H7 (cell line): ENCODE measurements at regions not wholly inside any gene's neighbourhood (a gene's known extent, or its start where the extent isn't known, plus 50 kb on each side); places are given as distances from the start of the nearest gene placed in this dataset.

Experiments
- DNase-seq: peaks from one replicate; pipeline ENCODE4 v3.0.0; 2012
- H3K27me3 ChIP-seq: 2 replicates; pipeline ENCODE4 v1.6.0; 2011; ENCODE audit warnings: mild to moderate bottlenecking, low read length; ENCODE audit not compliant: control insufficient read depth, insufficient read depth
- H3K36me3 ChIP-seq: replicated peaks from 2 replicates; pipeline ENCODE4 v1.5.1; 2011; ENCODE audit warnings: low read length; ENCODE audit not compliant: control insufficient read depth, insufficient read depth
- H3K4me3 ChIP-seq: 2 replicates; pipeline ENCODE4 v1.5.1; 2011; ENCODE audit warnings: low read depth, mild to moderate bottlenecking, control low read depth, low read length, moderate library complexity; ENCODE audit not compliant: insufficient read depth

DNA sequence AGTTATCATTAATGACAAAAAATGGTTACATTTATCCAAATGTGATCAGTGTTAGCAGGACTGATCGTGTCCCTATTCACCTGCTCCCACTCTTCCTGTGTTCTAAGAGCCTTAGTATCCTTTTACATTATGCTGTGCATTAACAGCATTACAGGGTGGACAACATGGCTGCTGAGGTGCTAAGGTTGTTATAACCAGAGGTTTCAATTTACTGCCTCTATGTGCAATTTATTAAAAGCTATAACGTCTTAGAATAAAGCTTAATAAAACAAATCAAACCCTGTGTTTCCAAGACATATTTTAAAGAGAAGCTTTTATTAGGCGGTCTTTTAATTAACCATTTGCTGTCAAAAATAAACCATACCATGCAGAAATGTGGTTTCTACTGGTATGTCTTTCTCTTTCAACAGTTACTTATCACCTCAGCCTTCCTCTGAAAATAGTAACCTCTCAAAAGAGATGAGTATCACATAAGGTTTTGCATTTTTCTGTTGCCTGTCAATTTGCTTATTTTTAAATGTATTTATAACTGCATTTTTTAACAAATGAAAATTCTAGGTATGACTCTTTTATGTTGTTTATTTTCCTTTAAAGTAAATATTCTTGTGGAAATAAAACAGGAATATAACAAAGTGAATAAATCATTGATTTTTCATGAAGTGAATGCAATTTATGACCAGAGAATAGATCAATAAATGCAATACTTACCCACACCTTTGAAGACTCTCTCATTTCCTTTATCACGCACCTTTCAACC, 849.8 kb upstream of the SORCS1 start:
- no peak overlapping the region for H3K4me3 ChIP-seq
- no peaks in the 10 kb centered on the region for H3K27me3 ChIP-seq
- no peaks in the 10 kb centered on the region for H3K36me3 ChIP-seq
- no peak for DNase-seq

- Histone ChIP-seq H3K36me3 (no peaks in the 10 kb centered on the region), H3K4me3 (no peak overlapping the region), H3K27me3 (no peaks in the 10 kb centered on the region)
- DNase-seq, result no peak
Observed at GRCh38 chr10:108005627-108006026, 841.1 kb upstream of the SORCS1 start.

DNA sequence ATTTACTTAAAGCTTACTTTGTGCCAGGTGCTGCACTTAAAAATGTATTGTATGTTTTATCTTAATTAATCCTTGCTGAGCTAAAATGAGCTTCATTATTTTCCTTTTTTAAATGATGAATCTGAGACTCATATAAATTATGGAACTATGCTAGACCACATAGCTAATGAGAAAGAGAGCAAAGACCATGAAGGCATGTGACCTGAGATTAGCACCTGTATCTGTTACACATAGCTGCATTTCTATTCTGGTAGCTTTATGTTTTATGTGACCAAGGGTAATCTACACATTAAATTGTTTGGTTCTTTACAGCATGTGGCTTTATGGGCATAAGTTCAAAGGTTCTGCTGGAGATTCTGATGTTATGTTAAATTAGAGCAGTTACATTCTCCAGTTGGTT, 839.1 kb upstream of the SORCS1 start:
- Histone ChIP-seq H3K27me3 (no peaks in the 10 kb centered on the region), H3K36me3 (no peaks in the 10 kb centered on the region)
- DNase-seq, result no peak

DNA sequence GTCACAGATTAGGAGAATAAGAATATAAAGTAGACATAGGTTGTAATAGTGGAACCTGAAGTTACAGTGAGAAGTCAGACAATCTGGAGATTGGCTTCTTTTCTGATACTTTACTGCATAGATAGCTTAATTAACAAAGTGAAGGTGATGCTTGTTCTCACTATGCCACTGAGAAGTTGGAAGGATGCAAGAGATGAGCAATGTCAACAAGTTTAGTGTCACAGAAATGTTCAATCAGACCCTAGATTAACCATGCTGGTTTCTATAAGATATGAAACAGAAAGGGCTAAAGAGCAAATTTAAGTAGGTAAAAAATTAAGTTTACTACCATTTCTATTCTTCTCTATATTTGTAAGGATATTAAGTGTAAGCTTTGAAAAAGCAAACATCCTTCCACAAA, 838.6 kb upstream of the SORCS1 start:
- no peaks in the 10 kb centered on the region for H3K36me3 ChIP-seq
- H3K4me3 ChIP-seq, result no peak overlapping the region
- no peaks in the 10 kb centered on the region for H3K27me3 ChIP-seq
- no peak for DNase-seq

More for the DNA sequence above, 839.1 kb upstream of the SORCS1 start:
- H3K4me3 ChIP-seq, result no peak overlapping the region

DNA sequence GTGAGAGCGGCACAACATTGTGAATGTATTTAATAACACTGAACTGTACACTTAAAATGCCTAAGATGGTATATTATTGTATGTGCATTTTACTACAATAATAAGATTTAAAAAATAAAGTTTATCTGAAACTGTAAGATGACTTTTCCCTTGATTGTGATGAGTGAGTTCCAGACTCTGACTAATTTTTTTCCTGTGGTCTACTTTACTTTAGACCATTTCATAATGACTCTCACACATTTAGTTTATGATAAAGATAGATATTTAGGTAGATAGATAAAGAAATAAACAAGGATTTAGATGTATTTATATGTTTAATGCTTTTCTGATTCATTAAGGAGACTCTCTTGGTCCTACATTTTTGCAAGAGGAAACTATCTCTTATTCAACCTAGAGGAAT, 835.9 kb upstream of the SORCS1 start:
- H3K36me3 ChIP-seq, result no peaks in the 10 kb centered on the region
- no peak overlapping the region for H3K4me3 ChIP-seq
- no peak for DNase-seq
- no peaks in the 10 kb centered on the region for H3K27me3 ChIP-seq

DNA sequence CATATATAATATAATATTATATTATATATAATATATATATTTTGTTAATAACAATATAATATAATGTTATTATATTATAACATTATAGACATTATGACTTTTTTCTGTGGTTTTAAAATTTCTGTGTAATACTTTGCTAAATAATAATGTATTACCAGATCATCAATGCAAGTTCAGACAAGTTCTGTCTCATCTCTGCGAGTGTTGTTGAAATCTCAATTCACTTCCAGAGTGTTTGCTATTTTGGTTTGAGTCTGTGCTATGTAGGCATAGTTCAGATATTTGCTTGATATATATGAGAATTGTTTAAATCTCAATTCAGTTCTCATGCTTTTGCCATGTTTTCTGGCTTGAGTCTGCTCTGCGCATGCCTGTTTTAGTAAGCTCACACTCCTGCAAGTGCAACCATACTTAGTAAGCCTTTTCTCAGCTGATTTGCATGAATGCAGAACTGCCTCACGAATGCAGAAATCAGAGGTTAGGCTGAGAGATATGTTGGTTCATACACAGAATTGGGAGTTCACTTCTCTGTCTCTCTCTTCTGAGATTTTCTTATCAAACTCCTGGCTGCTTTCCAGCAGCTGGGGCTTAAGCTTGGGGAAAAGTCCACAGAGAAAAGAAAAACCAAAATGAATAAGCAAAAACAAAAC, 830.2 kb upstream of the SORCS1 start:
- no peaks in the 10 kb centered on the region for H3K36me3 ChIP-seq
- no peak for DNase-seq
- no peak overlapping the region for H3K4me3 ChIP-seq
- no peaks in the 10 kb centered on the region for H3K27me3 ChIP-seq

DNA sequence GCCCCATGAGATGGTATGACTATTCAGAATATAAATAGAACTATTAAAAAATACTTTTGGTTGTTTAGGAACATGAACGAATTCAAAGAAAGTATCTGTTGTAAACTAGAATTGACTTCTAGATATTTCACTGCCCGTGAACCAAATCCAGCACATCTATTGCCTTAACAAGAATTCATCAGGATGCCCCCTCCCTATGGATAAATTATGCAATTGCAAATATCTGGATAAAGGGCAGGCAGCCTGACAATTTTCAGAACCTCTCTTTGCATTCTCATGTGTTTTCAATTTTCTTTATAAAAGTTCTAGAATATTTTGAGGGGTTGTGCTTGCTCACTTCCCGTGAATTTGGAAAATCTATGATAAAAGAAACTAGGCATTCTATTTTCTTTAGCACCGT, 822.1 kb upstream of the SORCS1 start:
- no peak overlapping the region for H3K4me3 ChIP-seq

GRCh38 chr10:107984581-107984980, 820.1 kb upstream of the SORCS1 start:
- Histone ChIP-seq H3K4me3 (no peak overlapping the region), H3K27me3 (no peaks in the 10 kb centered on the region), H3K36me3 (no peaks in the 10 kb centered on the region)
- no peak for DNase-seq

More for the DNA sequence above, 822.1 kb upstream of the SORCS1 start:
- Histone ChIP-seq H3K27me3 (no peaks in the 10 kb centered on the region), H3K36me3 (no peaks in the 10 kb centered on the region)
- DNase-seq, result no peak

DNA sequence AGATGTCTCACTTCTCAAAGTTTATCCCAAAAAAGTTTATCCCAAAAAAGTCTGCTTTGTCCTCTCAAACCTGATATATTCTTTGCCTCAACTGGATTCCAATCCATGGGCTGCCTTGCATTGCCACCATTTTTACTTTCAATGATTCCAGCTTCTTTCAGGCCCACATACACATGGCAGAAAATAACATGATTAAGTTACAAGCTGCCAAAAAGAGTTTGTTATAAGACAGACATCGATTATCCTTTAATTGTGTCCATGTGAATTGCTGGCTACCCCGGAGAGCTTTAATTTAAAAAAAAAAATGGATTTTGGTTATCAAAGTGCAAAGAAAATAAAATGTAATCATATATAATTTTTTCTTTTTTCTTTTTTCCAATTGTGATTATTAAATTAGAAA, 819.6 kb upstream of the SORCS1 start:
- H3K27me3 ChIP-seq, result no peaks in the 10 kb centered on the region
- H3K4me3 ChIP-seq, result no peak overlapping the region
- no peaks in the 10 kb centered on the region for H3K36me3 ChIP-seq
- no peak for DNase-seq

DNA sequence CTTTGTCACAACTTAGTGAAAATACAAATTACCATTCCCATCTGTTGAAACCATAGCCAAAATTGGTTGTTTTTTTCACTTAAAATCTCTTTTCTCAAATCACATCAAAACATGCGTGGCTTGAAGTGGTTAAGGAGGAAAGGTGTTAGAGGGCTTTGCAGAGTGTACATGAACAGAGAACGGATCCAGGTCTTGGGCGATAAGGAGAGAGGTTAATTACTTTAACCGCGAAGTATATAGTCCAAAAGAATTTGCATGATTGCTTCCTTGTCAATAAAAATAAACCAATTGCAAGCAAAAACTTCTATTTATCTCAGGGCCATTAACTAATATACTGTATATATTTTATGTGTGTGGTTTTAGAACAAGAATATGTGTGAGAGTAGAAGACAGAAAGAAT, 813.9 kb upstream of the SORCS1 start:
- Histone ChIP-seq H3K4me3 (no peak overlapping the region), H3K27me3 (no peaks in the 10 kb centered on the region), H3K36me3 (no peaks in the 10 kb centered on the region)
- DNase-seq, result no peak

DNA sequence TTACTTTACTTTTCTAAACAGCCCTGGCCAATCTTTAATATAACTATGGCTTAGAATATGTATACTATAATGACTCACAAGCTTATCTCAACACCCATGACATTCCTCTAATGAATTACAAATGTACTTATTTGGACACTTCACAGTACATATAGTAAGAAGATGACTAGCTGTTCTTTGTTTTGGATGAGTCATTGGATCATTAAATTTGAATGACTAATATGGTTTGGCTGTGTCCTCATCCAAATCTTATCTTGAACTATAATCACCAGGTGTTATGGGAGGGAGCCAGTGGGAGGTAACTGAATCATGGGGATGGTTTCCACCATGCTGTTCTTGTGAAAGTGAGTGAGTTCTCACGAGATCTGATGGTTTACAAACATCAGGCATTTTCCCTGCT, 807.5 kb upstream of the SORCS1 start:
- no peak for DNase-seq
- Histone ChIP-seq H3K36me3 (no peaks in the 10 kb centered on the region), H3K27me3 (no peaks in the 10 kb centered on the region), H3K4me3 (no peak overlapping the region)

GRCh38 chr10:107971411-107971810, 806.9 kb upstream of the SORCS1 start:
- Histone ChIP-seq H3K36me3 (no peaks in the 10 kb centered on the region), H3K4me3 (no peak overlapping the region), H3K27me3 (no peaks in the 10 kb centered on the region)
- DNase-seq, result no peak

- no peaks in the 10 kb centered on the region for H3K27me3 ChIP-seq
- H3K4me3 ChIP-seq, result no peak overlapping the region
- H3K36me3 ChIP-seq, result no peaks in the 10 kb centered on the region
- DNase-seq, result no peak
Observed at GRCh38 chr10:107970512-107970911, 806.0 kb upstream of the SORCS1 start.

DNA sequence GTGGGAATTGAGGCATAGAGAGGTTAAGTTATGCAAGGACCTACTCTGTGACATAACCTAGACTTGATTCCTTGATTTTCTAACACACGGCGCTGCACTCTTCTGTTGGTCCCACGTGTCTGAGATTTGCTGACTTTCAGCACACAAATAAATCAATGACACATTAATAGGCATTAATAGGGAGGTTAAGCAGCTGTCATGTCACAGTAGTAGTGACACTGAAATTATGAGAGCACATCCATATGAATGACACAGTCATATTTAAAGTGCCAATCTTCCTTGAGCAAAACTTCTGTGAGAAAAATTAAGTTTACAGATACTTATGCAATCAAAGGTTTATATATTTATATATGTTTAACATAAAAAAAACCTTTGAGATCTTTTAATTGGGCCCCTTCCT, 805.4 kb upstream of the SORCS1 start:
- Histone ChIP-seq H3K4me3 (no peak overlapping the region), H3K27me3 (no peaks in the 10 kb centered on the region), H3K36me3 (no peaks in the 10 kb centered on the region)
- no peak for DNase-seq

DNA sequence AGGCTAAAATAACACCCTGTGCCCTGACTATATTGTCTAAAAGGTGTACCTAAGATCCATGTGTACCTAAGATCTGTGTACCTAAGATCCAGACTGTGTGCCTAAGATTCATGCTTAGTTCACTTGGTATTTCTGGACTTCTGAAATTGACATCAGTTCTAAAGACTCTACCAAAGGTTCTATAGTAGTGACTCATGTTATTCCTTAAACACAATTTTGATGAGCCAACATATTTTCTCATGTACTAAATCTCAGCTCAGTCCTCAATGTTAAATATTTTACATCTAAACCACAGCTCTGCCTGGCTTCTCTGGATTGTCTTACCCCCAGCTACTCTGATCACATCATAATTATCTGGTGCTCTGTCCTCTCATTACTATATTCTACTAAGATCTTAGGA, 802.3 kb upstream of the SORCS1 start:
- no peak overlapping the region for H3K4me3 ChIP-seq
- H3K27me3 ChIP-seq, result no peaks in the 10 kb centered on the region
- no peaks in the 10 kb centered on the region for H3K36me3 ChIP-seq
- no peak for DNase-seq
